WTC11 (cell line): ENCODE measurements at regions not wholly inside any gene's neighbourhood (a gene's known extent, or its start where the extent isn't known, plus 50 kb on each side); places are given as distances from the start of the nearest gene placed in this dataset.

Source experiments
- ATAC-seq: fragments of 200-7000 bp; cut with Tn5 transposase; 2 replicates; pipeline ENCODE4 v1.10.0; 2021; ENCODE audit warnings: mild to moderate bottlenecking, moderate library complexity
- CTCF ChIA-PET: fragments of 300-600 bp; sonication (Branson Sonifier 250); formaldehyde crosslinking; loops from one replicate; lab custom pipeline; 2021; ENCODE audit warnings: antibody characterized with exemption; lab: Charles Lee
- POLR2A ChIA-PET: fragments of 350-600 bp; sonication (Branson Sonifier 250); formaldehyde crosslinking; loops from one replicate; lab custom pipeline; 2021; ENCODE audit warnings: antibody characterized with exemption; lab: Charles Lee
- DNase-seq: peaks from one replicate; pipeline ENCODE4 v3.0.0; 2021; ENCODE audit warnings: low spot score
- H3K27ac Mint-ChIP-seq: 2 replicates; pipeline ENCODE4 v1.8.0; 2021; ENCODE audit warnings: mixed read lengths
- H3K27me3 Mint-ChIP-seq: 2 replicates; pipeline ENCODE4 v1.8.0; 2021; ENCODE audit warnings: low read depth, mild to moderate bottlenecking, moderate library complexity, mixed read lengths
- H3K36me3 Mint-ChIP-seq: 2 replicates; pipeline ENCODE4 v1.8.0; 2021; ENCODE audit warnings: mixed read lengths
- H3K4me1 Mint-ChIP-seq: 2 replicates; pipeline ENCODE4 v1.8.0; 2022; ENCODE audit warnings: mixed read lengths
- H3K4me3 Mint-ChIP-seq: 2 replicates; pipeline ENCODE4 v1.8.0; 2021; ENCODE audit warnings: mild to moderate bottlenecking, moderate library complexity, mixed read lengths
- H3K9me3 Mint-ChIP-seq: 2 replicates; pipeline ENCODE4 v1.8.0; 2021; ENCODE audit warnings: mixed read lengths
- ELF4 ChIP-seq: sonication (generic); formaldehyde crosslinking; IDR thresholded peaks from 2 replicates; pipeline ENCODE4 v1.8.1; 2022; ENCODE audit warnings: low read depth, mild to moderate bottlenecking, moderate library complexity, missing genetic modification reagents
- OVOL2 ChIP-seq: fragments of 250-450 bp; sonication (Bioruptor Pico); IDR thresholded peaks from 2 replicates; pipeline ENCODE4 v1.9.0; 2021; ENCODE audit warnings: mild to moderate bottlenecking, borderline replicate concordance
- SOX15 ChIP-seq: fragments of 250-450 bp; sonication (Bioruptor Pico); IDR thresholded peaks from 2 replicates; pipeline ENCODE4 v1.9.0; 2021; ENCODE audit warnings: mild to moderate bottlenecking
- USF2 ChIP-seq: sonication (generic); formaldehyde crosslinking; IDR thresholded peaks from 2 replicates; pipeline ENCODE4 v1.8.1; 2023; ENCODE audit warnings: mild to moderate bottlenecking, missing genetic modification reagents, moderate library complexity
- TF ChIP-seq, protein P1 (sequence below): sonication (generic); formaldehyde crosslinking; IDR thresholded peaks from 2 replicates; pipeline ENCODE4 v1.8.1; 2022; ENCODE audit warnings: mild to moderate bottlenecking, moderate library complexity, missing genetic modification reagents

- TF ChIP-seq, protein P1, sequence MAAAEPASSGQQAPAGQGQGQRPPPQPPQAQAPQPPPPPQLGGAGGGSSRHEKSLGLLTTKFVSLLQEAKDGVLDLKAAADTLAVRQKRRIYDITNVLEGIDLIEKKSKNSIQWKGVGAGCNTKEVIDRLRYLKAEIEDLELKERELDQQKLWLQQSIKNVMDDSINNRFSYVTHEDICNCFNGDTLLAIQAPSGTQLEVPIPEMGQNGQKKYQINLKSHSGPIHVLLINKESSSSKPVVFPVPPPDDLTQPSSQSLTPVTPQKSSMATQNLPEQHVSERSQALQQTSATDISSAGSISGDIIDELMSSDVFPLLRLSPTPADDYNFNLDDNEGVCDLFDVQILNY (CRISPR knock-in tag) = no peak
These were observed 54.6 kb upstream of the HCCS start (continued) for GRCh38 chrX:11056322-11057176.

DNA sequence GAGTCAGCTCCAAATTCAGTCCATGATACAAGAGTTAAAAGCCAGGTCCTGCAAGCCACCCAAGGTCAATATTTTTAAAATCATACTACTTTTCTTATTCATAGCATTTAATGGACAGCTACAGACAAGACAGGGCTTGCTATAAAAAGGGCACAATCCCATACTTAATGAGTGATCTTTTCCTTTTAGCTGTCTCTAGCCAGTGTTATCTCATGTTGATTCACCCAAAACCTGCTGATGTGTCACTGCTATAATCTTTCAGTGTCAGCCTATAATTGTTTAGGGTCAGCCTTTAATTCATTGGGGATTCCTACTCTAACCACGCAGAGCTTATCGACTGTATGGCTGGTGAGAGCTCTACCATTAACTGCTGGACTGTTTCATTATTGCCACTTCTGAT is 51.2 kb upstream of the HCCS start:
- H3K27ac Mint-ChIP-seq = no peak overlapping the region
- peaks cover 7% of the 10 kb centered on the region for H3K9me3 Mint-ChIP-seq
- ChIA-PET CTCF (no interaction called here), POLR2A (no interaction called here)
- ATAC-seq (no peak), DNase-seq (no peak)
- H3K4me3 Mint-ChIP-seq = no peak overlapping the region
- H3K36me3 Mint-ChIP-seq = 0 out of 2 replicates have a peak, but pooled peaks cover 3% of the 10 kb centered on the region
- peaks cover 7% of the 10 kb centered on the region for H3K4me1 Mint-ChIP-seq
- H3K27me3 Mint-ChIP-seq = no peaks in the 10 kb centered on the region
- TF ChIP-seq SOX15 (CRISPR knock-in tag) = no peak
- TF ChIP-seq ELF4 (CRISPR knock-in tag) = no peak
- no peak for TF ChIP-seq OVOL2 (CRISPR knock-in tag)
- no peak for TF ChIP-seq USF2 (CRISPR knock-in tag)
